ENCODE measurements at regions not wholly inside any gene's neighbourhood (a gene's known extent, or its start where the extent isn't known, plus 50 kb on each side); places are given as distances from the start of the nearest gene placed in this dataset.
"Not testable (repeated sequence)": the region's sequence is repeated elsewhere in the genome, so short reads cannot be mapped to it uniquely, and the experiment has no call there.

- not testable (repeated sequence) for TF ChIP-seq CTCF (IDR thresholded peaks at IDR 0.05; ENCODE audit: low read depth, low read length, poor library complexity, severe bottlenecking); EZH2phosphoT487 (IDR thresholded peaks at IDR 0.05; ENCODE audit: borderline replicate concordance, low read length)
These were observed 172.1 kb downstream of the URI1 start for GRCh38 chr19:30114095-30114494.

Measured in DOHH2 (cell line).